T1000 (cell line): ENCODE measurements at regions not wholly inside any gene's neighbourhood (a gene's known extent, or its start where the extent isn't known, plus 50 kb on each side); places are given as distances from the start of the nearest gene placed in this dataset.
"Not testable (repeated sequence)": the region's sequence is repeated elsewhere in the genome, so short reads cannot be mapped to it uniquely, and the experiment has no call there.

Source experiments
- DNase-seq: peaks from one replicate; lab custom pipeline; 2025; ENCODE audit warnings: mixed read lengths; lab: John Stamatoyannopoulos, UW

GRCh38 chr15:69679623-69680228 is 227.1 kb downstream of the RPLP1 start:
- no peak for DNase-seq

- DNase-seq, result not testable (repeated sequence)
Measured at GRCh38 chr15:69684823-69685222, 232.2 kb downstream of the RPLP1 start.

- no peak for DNase-seq
Measured at GRCh38 chr15:69685512-69686452, 233.2 kb downstream of the RPLP1 start.

- DNase-seq, result no peak
Measured at GRCh38 chr15:69686626-69687025, 234.0 kb downstream of the RPLP1 start.

- no peak for DNase-seq
Measured at GRCh38 chr15:69689133-69689532, 236.5 kb downstream of the RPLP1 start.

GRCh38 chr15:69691307-69692015 is 238.8 kb downstream of the RPLP1 start:
- no peak for DNase-seq

GRCh38 chr15:69692342-69692741 is 239.7 kb downstream of the RPLP1 start:
- no peak for DNase-seq

- DNase-seq, result no peak
Measured at GRCh38 chr15:69693059-69693458, 240.4 kb downstream of the RPLP1 start.

GRCh38 chr15:69696946-69697345 is 244.3 kb downstream of the RPLP1 start:
- no peak for DNase-seq

GRCh38 chr15:69697916-69698315 is 245.3 kb downstream of the RPLP1 start:
- DNase-seq, result no peak

GRCh38 chr15:69699096-69699495 is 246.5 kb downstream of the RPLP1 start:
- no peak for DNase-seq

GRCh38 chr15:69700380-69700779 is 247.8 kb downstream of the RPLP1 start:
- no peak for DNase-seq

GRCh38 chr15:69701198-69701597 is 248.6 kb downstream of the RPLP1 start:
- no peak for DNase-seq

- DNase-seq, result no peak
Measured at GRCh38 chr15:69703532-69704187, 251.0 kb downstream of the RPLP1 start.

GRCh38 chr15:69704229-69704628 is 251.6 kb downstream of the RPLP1 start:
- peak; percentile 38 for DNase-seq

GRCh38 chr15:69704700-69705099 is 252.1 kb downstream of the RPLP1 start:
- peak; percentile 38 for DNase-seq

- DNase-seq, result no peak
Measured at GRCh38 chr15:69706353-69707097, 253.9 kb downstream of the RPLP1 start.

- not testable (repeated sequence) for DNase-seq
Measured at GRCh38 chr15:69707241-69707640, 254.6 kb downstream of the RPLP1 start.

- not testable (repeated sequence) for DNase-seq
Measured at GRCh38 chr15:69708436-69709122, 256.0 kb downstream of the RPLP1 start.

- no peak for DNase-seq
Measured at GRCh38 chr15:69712991-69713390, 260.4 kb downstream of the RPLP1 start.
